Stimulated activated CD8-positive, alpha-beta memory T cell treated with anti-CD3 and anti-CD28 coated beads, Interleukin-4, amount 100 ng/mL, for 48 hours (primary cell): ENCODE measurements at regions not wholly inside any gene's neighbourhood (a gene's known extent, or its start where the extent isn't known, plus 50 kb on each side); places are given as distances from the start of the nearest gene placed in this dataset.
"Not testable (repeated sequence)": the region's sequence is repeated elsewhere in the genome, so short reads cannot be mapped to it uniquely, and the experiment has no call there.

Experiments
- DNase-seq: peaks from one replicate; pipeline ENCODE4 v3.0.0-alpha.2; 2020

DNA sequence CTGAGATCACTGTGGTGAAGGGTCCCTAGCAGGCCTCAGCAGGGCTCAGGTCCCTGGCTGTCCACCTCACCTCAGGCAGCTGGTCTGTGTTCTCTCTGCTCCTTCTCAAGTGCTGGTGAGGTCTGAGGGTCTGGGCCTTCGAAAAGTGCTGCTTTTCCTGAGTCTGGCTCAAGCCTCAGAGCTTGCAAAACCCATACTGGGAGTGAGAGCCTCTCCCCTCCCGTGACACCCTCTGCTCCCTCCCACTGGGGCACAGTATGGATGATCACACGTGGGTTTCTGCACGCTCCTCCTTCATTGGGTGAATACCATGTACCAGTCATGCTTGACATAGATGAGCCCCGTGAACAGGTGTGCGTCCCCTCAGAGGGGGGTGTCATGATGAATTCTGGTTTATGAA, 73.3 kb upstream of the WASF3 start:
- no peak for DNase-seq

DNA sequence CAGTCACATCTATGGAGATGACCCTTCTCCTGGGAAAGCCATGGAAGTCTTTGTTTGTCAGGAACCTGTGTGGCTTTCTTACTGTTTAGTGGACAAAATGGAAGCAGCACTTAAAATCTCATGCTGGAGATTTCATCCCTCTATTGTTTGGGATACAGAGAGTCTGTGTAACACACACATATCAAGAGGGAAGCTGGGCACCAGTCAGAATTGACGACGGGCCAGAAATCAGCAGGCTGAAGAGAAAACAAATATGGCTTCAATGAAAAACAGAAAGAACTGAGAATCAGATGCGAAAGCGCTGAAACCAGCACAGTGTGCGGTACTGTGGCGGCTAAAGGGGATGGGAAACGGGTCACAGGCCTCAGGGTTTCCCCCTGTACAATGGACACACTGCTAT, 72.2 kb upstream of the WASF3 start:
- no peak for DNase-seq

DNA sequence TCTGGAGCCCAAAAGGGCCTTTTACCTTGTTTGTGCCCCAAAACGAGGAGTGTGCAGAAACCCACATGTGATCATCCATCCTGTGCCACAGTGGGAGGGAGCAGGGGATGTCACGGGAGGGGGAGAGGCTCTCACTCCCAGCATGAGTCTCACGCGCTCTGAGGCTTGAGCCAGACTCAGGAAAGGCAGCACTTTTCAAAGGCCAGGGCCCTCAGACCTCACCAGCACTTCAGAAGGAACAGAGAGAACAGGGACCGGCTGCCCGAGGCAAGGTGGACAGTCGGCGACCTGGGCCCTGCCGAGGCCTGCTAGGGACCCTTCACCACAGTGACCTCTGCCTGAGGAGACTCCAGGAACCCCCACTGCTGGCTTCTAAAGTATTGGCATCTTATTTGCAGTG, 71.7 kb upstream of the WASF3 start:
- DNase-seq: no peak

DNA sequence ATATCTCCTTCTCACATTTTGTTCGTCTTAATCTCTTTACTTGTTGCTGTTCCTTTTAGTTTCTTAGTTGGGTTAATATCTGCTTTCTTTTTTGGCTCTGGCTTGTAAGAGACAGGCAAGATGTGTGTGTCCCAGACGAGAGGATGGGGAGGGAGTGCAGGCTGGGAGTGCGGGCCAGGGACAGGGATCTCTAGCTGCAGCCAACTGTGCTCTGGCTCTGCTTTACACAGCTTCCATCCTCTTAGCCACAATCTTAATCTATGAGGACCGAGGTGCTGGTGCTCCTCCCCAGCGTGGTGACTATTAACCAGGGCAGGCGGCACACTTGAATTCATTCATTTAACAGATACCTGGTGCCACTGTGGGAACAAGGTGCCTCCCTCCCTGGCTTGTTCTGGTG, 70.9 kb upstream of the WASF3 start:
- DNase-seq: no peak

DNA sequence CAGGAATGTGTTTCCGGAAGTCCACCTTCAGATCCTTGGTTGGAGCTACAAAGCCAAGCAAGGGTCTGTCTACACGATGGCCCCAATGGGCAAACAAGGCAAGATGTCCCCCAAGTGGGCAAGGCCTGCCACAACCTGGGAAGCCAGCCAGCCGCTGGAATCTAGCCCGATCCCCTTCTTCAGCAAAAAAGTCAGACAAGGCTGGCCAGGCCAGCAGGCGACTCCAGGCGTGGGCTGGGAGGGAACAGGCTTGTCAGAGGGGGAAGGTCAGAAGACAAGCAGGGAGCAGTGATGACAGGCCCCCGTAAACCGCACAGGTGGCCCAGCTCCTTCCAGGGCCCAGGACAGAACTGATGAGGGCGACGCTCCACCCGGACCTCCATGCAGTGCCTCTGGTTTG, 69.7 kb upstream of the WASF3 start:
- no peak for DNase-seq

DNA sequence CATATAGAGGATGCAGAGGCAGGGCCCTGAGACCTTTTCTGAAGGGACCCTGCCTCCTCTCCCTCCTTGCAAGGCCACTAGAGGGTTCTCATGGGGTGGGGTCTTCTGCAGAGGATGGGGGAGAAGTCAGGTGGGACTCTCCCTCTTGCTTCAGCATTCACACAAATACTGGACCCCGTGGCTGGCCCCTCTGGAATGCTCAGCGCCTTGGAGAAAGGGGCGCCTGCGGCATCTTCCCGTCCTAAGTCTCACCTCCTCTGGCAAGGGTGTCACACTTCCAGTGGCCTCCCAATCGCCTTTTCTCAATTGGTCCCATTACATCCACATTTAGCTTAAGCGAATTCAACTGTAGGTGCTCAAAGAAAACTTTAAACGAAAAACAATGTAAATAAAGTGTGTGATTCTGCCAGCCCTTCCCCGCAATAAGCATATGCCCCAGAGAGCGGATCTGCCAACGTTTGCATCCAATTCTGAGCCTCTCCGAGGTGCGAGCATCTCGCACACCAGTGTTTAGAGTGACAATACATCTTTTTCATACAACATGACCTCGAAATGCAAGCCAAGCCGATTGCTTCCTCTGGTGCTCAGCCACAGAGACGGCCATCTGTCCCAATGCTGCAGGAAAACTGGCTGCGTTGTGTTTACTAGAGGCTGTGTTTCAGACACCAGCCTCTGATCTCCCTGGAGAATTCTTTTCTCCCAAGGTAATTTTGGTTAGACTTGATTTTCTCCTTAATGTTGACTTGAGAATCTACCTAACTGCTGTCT, 69.1 kb upstream of the WASF3 start:
- DNase-seq: no peak

DNA sequence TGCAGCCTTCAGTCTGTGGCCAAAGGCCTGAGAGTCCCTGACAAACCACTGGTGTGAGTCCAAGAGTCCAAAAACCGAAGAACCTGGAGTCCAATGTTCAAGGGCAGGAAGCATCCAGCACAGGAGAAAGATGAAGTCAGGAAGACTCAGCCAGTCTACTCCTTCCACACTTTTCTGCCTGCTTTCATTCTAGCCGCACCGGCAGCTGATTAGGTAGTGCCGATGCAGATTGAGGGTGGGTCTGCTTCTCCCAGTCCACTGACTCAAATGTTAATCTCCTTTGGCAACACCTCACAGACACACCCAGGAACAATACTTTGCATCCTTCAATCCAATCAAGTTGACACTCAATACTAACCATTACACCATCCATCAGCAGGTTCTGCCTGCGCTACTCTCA, 65.2 kb upstream of the WASF3 start:
- not testable (repeated sequence) for DNase-seq

DNA sequence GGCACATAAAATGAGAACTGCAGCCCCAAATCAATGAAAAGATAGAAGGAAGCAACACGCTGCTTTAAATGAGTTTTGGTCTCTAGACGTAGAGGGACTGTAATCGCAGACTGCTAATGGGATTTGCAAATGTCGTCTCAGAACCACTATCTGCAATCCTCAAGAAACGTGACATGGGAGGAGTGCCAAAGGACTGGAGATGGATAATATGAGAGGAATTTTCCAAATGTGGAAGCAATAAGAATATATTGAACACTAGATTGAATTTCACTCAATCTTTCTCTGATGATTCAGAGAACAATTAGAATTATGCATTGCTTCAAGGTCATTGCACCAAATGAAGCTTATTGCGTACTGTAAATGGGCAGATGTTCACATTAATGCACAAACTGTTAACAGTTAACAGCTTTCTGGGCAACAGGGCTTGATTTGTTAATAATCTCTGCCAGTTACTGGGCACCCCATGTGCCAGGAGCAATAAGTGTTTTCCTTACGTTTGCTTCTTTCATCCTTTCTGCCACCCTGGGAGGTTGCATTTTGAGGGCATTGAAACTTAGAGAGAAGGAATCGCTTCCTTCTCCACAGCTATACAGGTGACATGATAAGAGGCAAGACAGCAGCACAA, 62.8 kb upstream of the WASF3 start:
- DNase-seq: no peak

DNA sequence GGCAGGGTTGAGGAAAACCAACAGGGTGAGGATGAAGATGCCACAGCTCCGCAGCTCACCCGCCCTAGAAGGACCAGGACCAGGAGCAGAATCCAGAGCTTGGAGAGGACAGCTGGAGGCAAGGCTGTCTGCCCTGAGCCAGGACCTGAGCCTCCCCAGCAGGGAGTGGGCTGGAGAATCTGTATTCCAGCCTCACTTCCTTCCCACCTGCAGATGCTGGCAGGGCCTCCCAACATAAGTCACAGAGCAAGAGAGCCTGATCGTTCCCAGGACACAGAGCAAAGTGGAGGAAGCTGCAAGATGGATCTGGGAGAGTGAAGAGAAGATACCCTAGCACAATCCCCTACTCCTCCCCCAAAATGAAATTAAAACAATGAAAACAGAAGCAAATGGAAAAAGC, 61.7 kb upstream of the WASF3 start:
- no peak for DNase-seq

DNA sequence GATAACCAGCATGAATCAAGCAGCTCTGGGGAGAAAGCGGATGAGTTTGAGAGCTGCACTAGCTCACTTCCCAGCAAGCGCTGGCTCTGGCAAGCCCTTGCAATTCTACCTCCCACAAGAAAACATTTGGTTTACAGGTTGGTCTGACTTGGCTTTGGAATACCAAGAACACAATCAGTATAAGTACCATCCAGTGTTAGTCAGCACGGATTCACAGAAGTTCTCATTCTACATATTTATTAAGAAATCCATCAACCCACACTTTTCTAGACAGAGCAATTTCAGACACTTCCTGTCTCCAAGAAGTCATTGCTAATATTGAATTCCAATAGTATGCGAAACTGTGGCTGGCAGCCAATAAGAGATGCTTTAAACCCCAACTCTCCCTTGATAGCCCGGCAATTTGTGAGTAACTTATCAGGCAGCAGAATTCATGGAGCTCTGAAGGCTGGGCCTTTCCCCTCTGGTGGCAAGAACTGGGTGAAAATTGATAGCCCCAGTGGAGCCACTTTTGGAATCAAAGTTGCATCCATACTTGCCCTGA, 59.4 kb upstream of the WASF3 start:
- DNase-seq: no peak

DNA sequence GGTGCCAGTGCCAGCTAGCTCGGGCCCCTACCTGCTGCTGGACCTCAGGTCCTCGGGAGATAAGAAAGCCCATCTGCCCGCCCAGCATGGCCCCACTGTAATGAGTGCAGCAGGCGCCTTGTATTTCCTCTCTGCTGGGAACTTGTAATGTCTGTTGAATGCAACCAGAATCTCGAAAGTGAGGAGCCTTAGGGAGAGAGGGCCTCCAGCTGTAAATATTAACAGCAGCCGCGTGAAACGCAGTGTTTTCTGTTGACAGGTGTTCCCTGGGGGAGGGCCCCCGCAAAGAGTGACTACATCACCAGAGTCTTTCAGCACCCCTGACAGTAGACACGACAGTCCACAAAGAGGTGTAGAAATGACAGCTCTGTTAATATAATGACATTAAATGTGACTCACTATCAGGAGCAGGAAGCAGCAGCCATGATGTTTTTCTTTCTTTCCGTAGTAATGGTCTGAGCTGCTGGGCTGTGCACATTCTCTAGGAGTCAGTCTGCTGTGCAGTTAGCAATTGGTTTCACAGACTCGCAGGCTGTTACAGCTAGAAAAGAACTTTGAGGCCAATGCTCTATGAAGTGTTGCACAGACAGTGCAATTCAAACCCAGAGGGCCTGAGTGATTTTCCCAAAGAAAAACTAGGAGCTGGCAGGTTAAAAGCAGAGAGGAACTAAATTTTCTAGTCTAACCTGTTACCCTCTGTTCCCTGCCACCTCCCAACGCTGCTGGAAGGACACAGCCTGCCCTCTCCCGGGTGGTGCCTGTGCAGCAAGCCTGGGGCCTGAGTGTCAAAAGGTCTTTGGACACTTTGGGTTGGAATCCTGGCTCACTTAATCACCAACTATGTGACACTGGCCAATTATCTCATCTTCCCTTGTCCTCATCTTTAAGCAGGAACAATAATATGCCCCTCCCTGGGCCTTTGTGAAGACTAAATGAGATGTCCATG, 58.6 kb upstream of the WASF3 start:
- DNase-seq: no peak

DNA sequence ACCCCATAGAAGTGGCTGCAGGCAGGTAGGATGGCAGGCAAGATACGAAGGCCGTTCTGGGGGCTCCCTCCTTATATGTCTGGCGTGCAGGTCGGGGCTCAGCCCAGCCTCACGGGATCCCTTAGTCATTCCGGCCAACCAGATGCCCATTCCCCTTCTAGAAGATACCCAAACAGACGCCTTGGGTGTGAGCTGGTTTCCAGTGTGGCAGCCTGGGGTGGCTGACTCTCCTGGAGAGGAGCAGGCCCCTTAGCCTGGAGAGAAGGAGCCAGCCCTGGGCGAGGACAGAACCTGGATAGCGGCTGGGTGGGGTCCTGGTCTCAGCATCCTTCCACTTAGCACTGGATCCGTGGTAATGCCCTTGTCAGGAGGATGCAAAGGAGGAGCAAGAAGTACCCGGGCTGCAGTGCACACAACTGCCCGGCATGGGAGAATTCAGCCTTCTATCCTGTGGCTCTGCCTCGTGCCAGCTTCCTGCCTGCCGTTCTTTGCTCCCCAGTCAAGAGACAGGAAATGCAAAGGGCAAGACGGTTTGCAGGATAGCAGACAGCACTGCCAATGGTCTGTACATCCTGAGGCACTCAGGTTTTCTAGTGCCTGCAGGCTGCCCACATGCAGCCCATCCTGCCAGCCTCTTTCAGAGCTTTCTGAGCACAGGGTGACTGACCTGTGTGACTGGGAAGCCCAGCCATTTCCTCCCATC, 56.7 kb upstream of the WASF3 start:
- no peak for DNase-seq

DNA sequence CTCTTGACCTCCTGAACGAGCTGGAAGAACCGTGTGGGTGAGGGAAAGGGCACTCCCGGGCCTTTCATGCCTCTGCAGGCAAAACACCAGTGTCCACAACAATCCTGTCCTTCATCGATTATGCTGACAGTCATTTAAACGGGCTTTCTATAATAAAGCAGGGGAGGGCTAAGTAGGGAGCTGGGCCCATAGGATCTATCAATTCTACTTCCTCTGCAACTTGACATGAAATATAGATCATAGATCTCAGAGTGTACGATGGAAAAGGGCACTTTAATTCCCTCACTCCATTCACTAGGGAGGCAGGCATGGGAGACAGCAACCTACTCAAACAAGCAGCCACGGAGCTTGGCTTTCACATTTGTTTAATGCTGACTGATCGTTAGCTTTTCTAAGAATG, 55.8 kb upstream of the WASF3 start:
- DNase-seq: no peak

DNA sequence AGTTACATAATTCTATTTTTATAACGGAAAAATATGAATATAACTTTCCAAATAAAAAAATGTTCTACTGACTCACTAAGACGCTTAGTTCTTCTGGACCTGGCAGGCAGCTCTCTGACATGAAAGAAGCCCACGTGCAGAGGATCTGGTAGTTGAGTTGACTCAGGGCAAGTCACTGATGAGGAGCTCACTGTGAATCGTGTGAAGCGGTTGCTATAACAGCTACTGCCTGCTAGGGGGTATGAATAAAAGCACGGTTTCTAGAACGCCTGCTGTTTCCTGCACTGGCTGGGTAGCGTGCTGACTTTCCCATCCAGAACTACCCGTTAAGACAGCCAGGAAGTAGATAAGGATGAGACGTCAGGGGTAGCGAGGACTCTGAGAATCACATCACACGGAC, 54.7 kb upstream of the WASF3 start:
- DNase-seq: peak; percentile 32

DNA sequence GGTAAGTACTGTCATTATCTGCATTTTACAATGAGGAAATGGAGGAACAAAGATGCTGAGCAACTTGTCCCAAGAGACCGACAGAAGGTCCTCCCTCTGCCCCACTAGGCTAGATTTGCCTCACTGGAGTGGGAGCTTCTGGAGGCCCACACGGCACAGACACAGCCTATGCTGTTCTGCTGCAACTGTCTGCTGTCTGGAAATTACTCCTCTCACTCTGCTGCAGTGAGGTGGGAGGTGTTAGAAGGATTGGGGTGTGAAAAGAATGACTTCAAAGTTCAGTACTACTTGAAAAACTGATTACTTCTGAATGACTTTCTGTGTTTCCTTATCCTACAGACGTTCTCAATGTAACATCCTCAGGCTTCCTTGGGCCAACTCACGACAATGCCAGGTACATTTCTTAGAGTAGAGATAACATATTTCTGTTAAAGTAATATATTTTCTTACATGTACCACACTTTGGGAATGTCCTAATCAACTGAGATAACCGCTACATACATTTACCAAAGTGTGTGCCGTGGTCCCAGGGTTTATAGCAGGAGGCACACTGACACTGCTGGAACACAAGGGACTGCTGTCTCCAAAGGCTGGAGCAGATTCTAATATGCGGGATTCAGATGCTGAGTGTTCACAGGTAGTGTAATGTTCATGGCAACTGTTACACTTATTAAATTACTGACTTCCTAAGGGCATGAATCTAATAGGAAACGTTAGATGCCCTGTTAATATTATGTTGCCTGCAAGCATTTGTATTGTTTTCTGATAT, 53.5 kb upstream of the WASF3 start:
- no peak for DNase-seq
